HepG2 (cell line): ENCODE measurements at regions not wholly inside any gene's neighbourhood (a gene's known extent, or its start where the extent isn't known, plus 50 kb on each side); places are given as distances from the start of the nearest gene placed in this dataset.

ENCODE experiments used
- ATAC-seq: fragments of 200-7000 bp; cut with Tn5 transposase; 3 replicates; pipeline ENCODE4 v1.9.1; 2020; ENCODE audit warnings: mild to moderate bottlenecking, moderate library complexity
- BruUV-seq: library from RNA; stranded (reverse); fragments of 400-500 nt; replicated peaks from 2 replicates; lab custom pipeline; 2021; lab: Mats Ljungman, UMichigan
- CTCF ChIA-PET: fragments of 300-600 bp; formaldehyde crosslinking; extraction: SDS; loops from one replicate; lab custom pipeline; 2021; ENCODE audit warnings: low total read pairs, inconsistent platforms, low intra/inter-chr PET ratio; lab: Yijun Ruan, JAX
- POLR2A ChIA-PET: fragments of 350-600 bp; sonication (Branson Sonifier 250); formaldehyde crosslinking; loops from one replicate; lab custom pipeline; 2020; ENCODE audit warnings: antibody characterized with exemption, inconsistent platforms; lab: Yijun Ruan, JAX
- DNase-seq: peaks from one replicate; pipeline ENCODE4 v3.0.0-alpha.2; 2015; ENCODE audit warnings: low spot score
- FAIRE-seq: peaks from 3 replicates; lab custom pipeline; 2011; peaks lifted over from hg19 to GRCh38; lab: Jason Lieb, UNC
- H2AFZ ChIP-seq: one replicate; pipeline ENCODE4 v1.6.1; 2011; ENCODE audit warnings: low read length, inconsistent platforms
- H3K27ac ChIP-seq: fragments of 300-600 bp; 3 replicates; pipeline ENCODE4 v1.8.0; 2011; ENCODE audit warnings: mixed run types, mild to moderate bottlenecking, mixed read lengths, low read length, inconsistent platforms; ENCODE audit not compliant: insufficient read depth; ENCODE audit errors: extremely low read length
- H3K27me3 ChIP-seq, 2 experiments: fragments of 200-600 bp in 1 of 2; 2 replicates in 1 of 2; 3 replicates in 1 of 2; pipeline versions ENCODE4 v1.6.0 to v1.8.0; 2011; ENCODE audit warnings: low read length in 2 of 2, mild to moderate bottlenecking in 2 of 2, moderate library complexity in 2 of 2, inconsistent platforms in 1 of 2; ENCODE audit not compliant: insufficient read depth in 2 of 2, control insufficient read depth in 1 of 2
- H3K36me3 ChIP-seq, 2 experiments: fragments of 200-600 bp in 1 of 2; replicated peaks in 1 of 2; 2 replicates in 1 of 2; 3 replicates in 1 of 2; pipeline versions ENCODE4 v1.5.1 to v1.8.0; 2011; ENCODE audit warnings: low read length in 2 of 2, inconsistent platforms in 1 of 2; ENCODE audit not compliant: insufficient read depth in 2 of 2, control insufficient read depth in 1 of 2
- H3K4me1 ChIP-seq: 2 replicates; pipeline ENCODE4 v1.5.1; 2012; ENCODE audit warnings: low read length, inconsistent platforms; ENCODE audit not compliant: insufficient read depth
- H3K4me2 ChIP-seq: 2 replicates; pipeline ENCODE4 v1.6.0; 2011; ENCODE audit warnings: low read depth, low read length, inconsistent platforms
- H3K4me3 ChIP-seq, 3 experiments: fragments of 200-600 bp in 1 of 3; sonication (generic), shearing (Covaris generic) in 1 of 3; replicated peaks in 1 of 3; 2 replicates each; pipeline ENCODE4 v1.5.1; 2011 to 2016; ENCODE audit warnings: low read length in 3 of 3, inconsistent platforms in 2 of 3, low read depth in 2 of 3, mild to moderate bottlenecking in 2 of 3, control low read depth in 1 of 3, mixed read lengths in 1 of 3; ENCODE audit not compliant: insufficient read depth in 1 of 3
- H3K79me2 ChIP-seq: one replicate; pipeline ENCODE4 v1.6.1; 2011; ENCODE audit warnings: low read length, inconsistent platforms; ENCODE audit not compliant: insufficient read depth
- H3K9ac ChIP-seq: 2 replicates; pipeline ENCODE4 v1.6.0; 2011; ENCODE audit warnings: mild to moderate bottlenecking, low read depth, low read length, inconsistent platforms; ENCODE audit not compliant: insufficient read depth
- H3K9me3 ChIP-seq: 2 replicates; pipeline ENCODE4 v1.5.1; 2012; ENCODE audit warnings: mild to moderate bottlenecking, low read length
- H4K20me1 ChIP-seq: 2 replicates; pipeline ENCODE4 v1.6.0; 2011; ENCODE audit warnings: inconsistent platforms, mild to moderate bottlenecking, low read length, moderate library complexity; ENCODE audit not compliant: insufficient read depth
- EZH2 ChIP-seq: conservative IDR thresholded peaks from 2 replicates; pipeline ENCODE4 v1.6.1; 2012; ENCODE audit warnings: mild to moderate bottlenecking, low read depth, low read length, moderate library complexity
- THAP7 ChIP-seq: sonication (generic); formaldehyde crosslinking; IDR thresholded peaks from 2 replicates; pipeline ENCODE4 v1.8.1; 2023; ENCODE audit warnings: mild to moderate bottlenecking, missing genetic modification reagents
- ZNF326 ChIP-seq: sonication (generic); formaldehyde crosslinking; IDR thresholded peaks from 2 replicates; pipeline ENCODE4 v1.4.0; 2020; ENCODE audit warnings: missing genetic modification reagents, borderline replicate concordance
- WGBS: methylation state at CpG from one replicate; pipeline ENCODE4 v1.1.6; 2017; ENCODE audit warnings: low lambda C conversion rate; 5-methylcytosine and 5-hydroxymethylcytosine counted together
- in situ Hi-C: cut with HindIII; loops from 2 replicates; pipeline ENCODE4 v1.10.0; 2017; ENCODE audit warnings: low pct_unique_long_range_greater_than_20kb; ENCODE audit not compliant: extremely low pct_ligation_motif_present
- intact Hi-C: fragments of 100-400 bp; cut with micrococcal nuclease; formaldehyde crosslinking; loops from one replicate; pipeline ENCODE4 v1.10.0; 2022; ENCODE audit not compliant: unreplicated experiment
- TF ChIP-seq, protein P1 (sequence below): conservative IDR thresholded peaks from 2 replicates; pipeline ENCODE4 v1.6.1; 2018; ENCODE audit warnings: missing genetic modification reagents
- TF ChIP-seq, protein P2 (sequence below): sonication (generic); formaldehyde crosslinking; IDR thresholded peaks from 2 replicates; pipeline ENCODE4 v1.4.0; 2020; ENCODE audit warnings: mild to moderate bottlenecking, missing genetic modification reagents

DNA sequence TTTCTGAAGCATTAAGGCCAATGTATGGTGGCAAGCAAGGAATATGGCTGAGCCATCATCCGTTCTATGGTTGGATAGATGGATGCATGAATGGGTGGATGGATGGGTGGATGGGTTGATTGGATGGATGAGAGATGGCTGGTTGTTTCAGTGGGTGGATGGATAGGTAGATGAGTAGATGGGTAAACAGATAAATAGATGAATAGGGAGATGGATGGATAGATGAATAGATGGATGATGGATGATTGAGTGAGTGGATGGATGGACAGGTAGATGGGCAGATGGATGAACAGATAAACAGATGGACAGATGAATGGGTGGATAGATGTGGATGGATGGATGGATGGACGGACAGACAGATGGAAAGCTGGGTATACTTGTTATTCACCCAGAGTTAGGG lies 92.6 kb upstream of the ZNF618 start:
- no TSS peak for BruUV-seq
- TF ChIP-seq, protein P1, sequence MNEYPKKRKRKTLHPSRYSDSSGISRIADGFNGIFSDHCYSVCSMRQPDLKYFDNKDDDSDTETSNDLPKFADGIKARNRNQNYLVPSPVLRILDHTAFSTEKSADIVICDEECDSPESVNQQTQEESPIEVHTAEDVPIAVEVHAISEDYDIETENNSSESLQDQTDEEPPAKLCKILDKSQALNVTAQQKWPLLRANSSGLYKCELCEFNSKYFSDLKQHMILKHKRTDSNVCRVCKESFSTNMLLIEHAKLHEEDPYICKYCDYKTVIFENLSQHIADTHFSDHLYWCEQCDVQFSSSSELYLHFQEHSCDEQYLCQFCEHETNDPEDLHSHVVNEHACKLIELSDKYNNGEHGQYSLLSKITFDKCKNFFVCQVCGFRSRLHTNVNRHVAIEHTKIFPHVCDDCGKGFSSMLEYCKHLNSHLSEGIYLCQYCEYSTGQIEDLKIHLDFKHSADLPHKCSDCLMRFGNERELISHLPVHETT, result no peak
- TF ChIP-seq EZH2, result no peak
- TF ChIP-seq, protein P2, sequence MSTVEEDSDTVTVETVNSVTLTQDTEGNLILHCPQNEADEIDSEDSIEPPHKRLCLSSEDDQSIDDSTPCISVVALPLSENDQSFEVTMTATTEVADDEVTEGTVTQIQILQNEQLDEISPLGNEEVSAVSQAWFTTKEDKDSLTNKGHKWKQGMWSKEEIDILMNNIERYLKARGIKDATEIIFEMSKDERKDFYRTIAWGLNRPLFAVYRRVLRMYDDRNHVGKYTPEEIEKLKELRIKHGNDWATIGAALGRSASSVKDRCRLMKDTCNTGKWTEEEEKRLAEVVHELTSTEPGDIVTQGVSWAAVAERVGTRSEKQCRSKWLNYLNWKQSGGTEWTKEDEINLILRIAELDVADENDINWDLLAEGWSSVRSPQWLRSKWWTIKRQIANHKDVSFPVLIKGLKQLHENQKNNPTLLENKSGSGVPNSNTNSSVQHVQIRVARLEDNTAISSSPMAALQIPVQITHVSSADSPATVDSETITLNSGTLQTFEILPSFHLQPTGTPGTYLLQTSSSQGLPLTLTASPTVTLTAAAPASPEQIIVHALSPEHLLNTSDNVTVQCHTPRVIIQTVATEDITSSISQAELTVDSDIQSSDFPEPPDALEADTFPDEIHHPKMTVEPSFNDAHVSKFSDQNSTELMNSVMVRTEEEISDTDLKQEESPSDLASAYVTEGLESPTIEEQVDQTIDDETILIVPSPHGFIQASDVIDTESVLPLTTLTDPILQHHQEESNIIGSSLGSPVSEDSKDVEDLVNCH (CRISPR knock-in tag), result no peak
- no peak for TF ChIP-seq ZNF326 (CRISPR knock-in tag)
- no peak for TF ChIP-seq THAP7 (CRISPR knock-in tag)
- Histone ChIP-seq H4K20me1 (no peaks in the 10 kb centered on the region), H3K4me3 (no peak overlapping the region), H3K9me3 (no peaks in the 10 kb centered on the region), H3K27me3 (peaks cover 4 to 56% of the 10 kb centered on the region in 2 experiments; a peak in 3 of 5 replicates), H2AFZ (no peak overlapping the region), H3K4me1 (no peaks in the 10 kb centered on the region), H3K9ac (no peak overlapping the region), H3K79me2 (no peaks in the 10 kb centered on the region), H3K4me2 (no peak overlapping the region), H3K27ac (no peak overlapping the region), H3K36me3 (no peaks in the 10 kb centered on the region)
- ChIA-PET POLR2A (no interaction called here), CTCF (no interaction called here)
- 3% methylated on average over 2 of the region's 2 CpGs for WGBS
- DNase-seq (no peak), FAIRE-seq (no peak), ATAC-seq (no peak)
- in situ Hi-C loops, result no loop called here
- intact Hi-C loops, result no loop called here
